Stimulated activated CD8-positive, alpha-beta memory T cell treated with anti-CD3 and anti-CD28 coated beads, Interleukin-15, amount 100 ng/mL, for 24 hours (primary cell): ENCODE measurements at regions not wholly inside any gene's neighbourhood (a gene's known extent, or its start where the extent isn't known, plus 50 kb on each side); places are given as distances from the start of the nearest gene placed in this dataset.
"Not testable (repeated sequence)": the region's sequence is repeated elsewhere in the genome, so short reads cannot be mapped to it uniquely, and the experiment has no call there.

ENCODE experiments used
- DNase-seq: peaks from one replicate; pipeline ENCODE4 v3.0.0-alpha.2; 2020; ENCODE audit warnings: low read depth

DNA sequence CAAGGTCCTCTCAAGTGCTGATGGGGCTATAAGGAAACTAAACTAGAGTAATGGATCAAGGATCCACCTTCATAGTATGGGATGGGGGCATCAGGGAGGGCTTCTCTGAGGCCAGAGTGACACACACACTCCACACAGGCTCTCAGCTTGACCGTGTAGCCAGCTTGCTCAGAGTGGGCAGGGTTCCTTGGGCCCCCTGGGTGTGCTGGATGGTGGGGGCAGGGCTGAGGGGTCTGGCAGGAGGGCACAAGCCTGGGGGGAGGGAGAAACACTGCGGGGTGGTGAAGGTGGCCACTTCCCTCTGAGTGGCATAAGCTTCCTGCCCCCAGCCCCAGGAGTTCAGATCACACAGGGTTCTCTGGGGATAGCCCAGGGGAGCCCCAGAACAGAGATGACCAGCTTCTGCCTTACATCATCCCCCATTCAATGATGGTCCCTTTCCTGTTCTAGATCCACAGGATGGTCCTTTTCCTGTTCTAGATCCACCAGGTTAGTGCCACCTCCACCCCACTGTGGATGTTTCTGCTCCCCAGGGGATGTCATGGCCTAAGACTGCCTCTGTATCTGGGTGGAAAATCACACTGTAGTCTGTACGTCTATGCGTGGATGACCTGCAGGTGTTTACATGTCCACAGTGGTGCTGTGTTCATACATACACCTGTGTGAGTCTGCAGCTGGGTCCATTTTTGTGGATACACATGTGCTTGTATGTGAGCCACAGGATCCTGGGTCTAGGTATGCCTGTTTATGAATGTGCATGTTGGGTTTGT is 525.0 kb downstream of the PTPRU start:
- no peak for DNase-seq

DNA sequence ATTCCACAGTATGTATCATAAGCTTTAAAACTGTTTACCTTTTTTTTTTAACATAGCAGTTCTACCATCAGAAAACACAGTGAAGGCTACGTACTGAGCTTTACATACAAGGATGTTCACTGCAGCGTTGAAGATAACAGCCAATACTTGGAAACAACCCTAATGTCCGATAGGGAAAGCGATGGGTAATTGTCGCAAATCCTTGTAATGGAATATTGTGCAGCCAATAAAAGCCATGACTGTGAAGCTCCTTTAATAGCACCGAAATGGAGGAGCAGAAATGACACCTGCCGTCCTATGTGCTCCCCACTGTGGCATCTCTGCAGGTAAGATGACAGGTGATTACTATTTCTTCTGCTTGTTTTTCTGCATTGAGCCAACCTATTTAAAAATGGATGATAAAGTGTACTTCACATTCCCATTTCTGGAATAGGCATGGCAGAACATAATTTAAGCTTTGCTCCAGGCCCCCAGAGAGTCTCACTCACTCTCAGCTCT is 523.8 kb downstream of the PTPRU start:
- no peak for DNase-seq

DNA sequence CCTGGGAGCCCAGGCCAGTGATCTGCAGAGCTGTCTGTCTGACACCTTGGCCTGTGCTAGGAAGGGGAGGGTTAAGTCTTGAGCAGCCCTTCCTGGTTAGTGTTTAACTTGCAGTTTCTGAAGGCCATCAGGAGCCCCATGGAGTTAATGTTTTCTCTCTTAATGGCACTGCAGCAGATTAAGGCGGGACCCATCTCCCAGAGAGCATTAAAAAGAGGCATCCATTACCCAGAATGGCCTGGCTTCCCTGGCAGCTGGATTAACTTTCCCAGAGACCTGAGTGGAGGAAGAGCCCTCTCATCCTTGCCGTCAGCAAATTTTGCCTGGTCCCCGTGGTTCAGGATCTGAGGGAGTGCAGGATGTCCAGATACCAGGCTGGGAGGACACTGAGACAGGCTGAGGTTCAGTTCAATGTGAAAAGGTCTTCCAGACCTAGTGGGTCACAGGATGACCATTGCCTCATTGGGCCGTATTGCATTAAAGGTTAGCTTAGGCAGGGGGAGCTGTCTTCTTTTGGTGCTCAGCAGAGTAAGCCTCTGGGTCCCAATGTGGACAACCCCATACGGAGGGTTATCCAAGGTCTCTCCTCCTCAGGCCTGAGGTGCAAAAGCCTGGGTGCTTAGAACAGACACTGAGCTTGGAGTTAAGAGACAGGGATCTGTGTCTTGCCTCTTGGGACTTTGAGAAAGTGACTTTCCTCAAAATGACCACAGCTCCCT is 522.6 kb downstream of the PTPRU start:
- no peak for DNase-seq

GRCh38 chr1:29757866-29758780 is 521.8 kb downstream of the PTPRU start:
- DNase-seq = no peak

GRCh38 chr1:29756901-29757725 is 520.8 kb downstream of the PTPRU start:
- no peak for DNase-seq

DNA sequence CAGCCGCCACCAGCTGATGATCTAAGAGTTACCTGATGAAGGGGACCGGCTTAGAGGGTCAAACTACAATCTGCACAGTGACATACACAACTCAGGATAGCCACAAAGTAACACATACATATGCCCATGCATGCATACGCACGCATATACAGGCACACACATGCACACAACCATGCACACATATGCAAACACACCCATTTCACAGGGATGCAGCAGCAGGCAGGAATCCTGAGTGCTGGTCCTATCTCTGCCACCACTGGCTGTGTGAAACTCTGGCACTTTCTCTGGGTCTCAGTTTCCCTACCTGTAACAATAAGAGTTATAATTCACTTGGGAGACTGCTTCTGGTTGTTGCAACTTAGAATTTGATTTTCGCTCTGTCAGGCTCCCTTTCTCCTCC is 520.2 kb downstream of the PTPRU start:
- no peak for DNase-seq

DNA sequence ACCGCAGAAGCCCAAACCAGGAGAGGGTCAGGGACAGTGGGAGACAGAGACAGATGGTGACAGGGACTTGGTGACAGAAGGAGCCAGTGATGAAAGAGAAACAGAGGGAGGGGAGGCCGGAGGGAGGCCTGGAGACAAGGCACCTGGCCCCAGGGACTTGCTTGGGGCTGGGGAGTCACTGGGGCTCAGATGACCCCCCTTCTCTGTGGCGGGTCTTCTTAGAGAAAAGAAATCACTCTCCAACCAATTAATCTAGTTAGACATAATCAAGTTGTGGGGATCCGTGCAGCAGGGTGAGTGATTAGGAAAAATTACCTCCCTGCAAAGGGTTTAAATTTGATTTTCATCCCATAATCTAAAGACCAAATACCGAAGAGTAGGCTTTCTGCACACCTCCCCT is 519.8 kb downstream of the PTPRU start:
- no peak for DNase-seq

- not testable (repeated sequence) for DNase-seq
Observed at GRCh38 chr1:29755412-29756015, 519.2 kb downstream of the PTPRU start.

- no peak for DNase-seq
Observed at GRCh38 chr1:29754573-29755375, 518.5 kb downstream of the PTPRU start.

DNA sequence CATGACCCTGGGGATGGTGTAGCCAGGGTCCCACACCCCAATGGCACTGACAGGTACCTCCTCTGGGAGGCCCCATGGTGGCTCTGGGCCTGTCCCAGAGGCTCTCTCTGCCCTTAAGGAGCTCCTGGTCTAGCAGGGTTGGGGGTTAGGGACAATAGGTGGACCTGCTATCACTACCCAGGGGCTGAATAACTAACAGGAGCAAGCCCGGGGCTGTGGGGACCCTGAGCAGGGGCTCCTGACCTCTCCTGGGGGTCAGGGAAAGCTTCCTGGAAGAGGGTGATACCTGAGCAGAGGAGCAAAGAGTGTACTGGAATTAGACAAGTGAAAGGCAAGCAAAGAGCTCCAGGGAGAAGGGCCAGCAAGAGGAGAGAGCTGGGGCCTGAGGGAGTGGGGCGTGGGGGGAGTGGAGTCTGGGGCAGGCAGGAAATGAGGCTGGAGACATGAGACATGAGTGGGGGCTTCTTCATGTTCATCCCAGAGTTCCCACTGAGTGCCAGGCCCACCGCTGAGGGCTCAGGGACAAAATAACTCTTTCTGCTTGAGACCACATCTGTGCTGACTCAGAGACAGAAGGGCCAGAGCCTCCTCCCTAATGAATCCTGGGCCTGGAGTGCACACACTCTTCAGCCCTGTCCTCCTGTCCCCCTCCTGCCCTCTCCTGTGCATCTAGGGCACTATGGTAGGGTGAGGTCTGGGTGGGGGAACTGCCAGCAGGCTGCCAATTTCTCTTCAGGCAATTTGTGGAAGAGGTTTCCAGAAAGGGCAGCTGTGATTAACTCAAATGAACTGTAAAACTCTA is 517.6 kb downstream of the PTPRU start:
- no peak for DNase-seq

- DNase-seq = no peak
Observed at GRCh38 chr1:29753244-29753643, 516.9 kb downstream of the PTPRU start.

DNA sequence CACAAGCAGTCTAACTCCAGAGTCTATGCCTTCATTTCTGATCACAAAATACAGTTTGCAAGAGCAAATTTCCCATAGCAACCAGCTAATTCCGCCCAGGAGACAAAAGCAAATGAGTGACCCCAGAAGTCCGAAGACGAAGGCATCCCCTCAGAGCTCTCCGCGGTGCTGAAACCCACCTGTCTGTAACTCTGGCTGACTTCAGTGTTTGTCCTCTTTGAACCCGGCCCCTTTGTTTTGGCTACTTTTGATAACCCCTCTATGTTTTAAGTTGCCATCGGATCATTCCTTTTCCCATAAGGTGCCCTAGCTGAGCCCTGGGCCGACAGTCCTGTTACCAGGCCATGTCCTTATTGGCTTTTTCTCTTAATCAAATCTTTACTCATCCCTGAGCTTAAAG is 515.8 kb downstream of the PTPRU start:
- DNase-seq = no peak

DNA sequence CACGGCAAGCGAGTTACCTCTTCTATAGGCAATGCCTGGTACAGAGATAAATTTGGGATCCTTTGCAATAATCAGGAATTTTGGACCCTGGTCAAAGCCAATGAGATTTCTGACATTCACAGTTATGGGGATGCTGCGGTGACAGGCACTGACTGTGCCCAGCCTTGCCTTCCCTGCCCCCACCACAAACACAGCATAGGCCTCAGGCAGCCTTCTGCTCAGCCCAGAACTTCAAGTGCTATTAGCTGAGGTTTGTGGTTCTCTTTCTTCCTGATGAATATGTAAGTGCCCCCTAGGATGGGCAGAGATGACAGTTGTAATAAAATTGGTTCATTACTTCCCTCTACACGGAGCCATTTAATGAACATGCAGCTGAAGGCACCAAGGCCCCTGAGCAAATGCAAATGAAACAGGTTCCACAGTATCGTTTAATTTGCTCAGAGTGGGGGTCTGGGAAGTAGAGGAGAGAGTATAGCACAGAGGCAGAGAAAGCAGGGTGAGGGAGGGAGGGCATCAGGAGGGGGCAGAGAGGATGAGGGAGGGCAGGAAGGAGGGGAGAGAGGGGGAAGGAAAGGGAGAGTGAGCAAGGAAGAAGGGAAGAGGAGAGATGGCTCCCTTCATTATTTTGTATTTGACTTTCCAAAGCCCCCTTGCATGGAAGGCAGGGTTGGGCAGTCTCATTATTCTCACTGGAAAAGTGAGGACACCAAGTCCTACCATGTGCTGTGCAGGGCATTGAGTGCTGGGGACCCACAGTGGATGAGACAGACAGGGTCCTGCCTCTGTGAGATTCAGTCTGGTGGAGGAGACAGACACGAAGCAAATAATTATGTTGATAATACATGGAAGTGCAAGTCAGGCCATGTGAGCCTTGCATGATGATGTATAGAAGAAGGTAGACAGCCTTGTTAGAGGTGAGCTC is 513.0 kb downstream of the PTPRU start:
- DNase-seq = no peak

GRCh38 chr1:29747196-29747595 is 510.9 kb downstream of the PTPRU start:
- no peak for DNase-seq

DNA sequence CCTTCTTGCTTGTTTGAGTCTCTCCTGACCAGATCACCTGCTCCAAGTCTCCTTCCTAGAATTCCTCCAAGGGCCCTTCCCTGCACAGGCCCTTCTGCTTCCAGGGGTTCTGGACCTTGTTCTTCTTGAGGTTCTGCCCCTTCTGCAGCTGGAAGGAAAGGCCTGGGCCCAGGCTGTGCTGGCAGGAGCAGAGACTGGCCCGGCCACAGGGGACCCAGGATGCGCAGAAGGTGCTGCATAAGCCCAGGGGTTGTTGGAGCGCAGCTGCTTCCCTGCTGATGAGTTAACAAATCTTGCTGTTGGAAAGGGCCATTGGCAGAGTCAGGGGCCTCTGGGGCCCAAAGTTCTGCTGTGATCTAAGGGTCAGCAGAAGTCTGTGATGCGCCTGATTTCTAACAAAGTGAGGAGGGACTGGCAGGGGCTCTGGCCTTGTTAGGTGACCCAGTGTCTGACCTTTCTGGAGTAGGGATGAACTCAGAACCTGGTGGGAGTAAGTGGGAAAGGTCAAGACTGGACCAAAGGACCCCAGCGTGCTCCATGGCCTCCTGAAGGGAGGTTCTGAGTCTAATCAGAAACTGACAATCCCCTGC is 509.8 kb downstream of the PTPRU start:
- DNase-seq = no peak

GRCh38 chr1:29744684-29745490 is 508.6 kb downstream of the PTPRU start:
- no peak for DNase-seq

DNA sequence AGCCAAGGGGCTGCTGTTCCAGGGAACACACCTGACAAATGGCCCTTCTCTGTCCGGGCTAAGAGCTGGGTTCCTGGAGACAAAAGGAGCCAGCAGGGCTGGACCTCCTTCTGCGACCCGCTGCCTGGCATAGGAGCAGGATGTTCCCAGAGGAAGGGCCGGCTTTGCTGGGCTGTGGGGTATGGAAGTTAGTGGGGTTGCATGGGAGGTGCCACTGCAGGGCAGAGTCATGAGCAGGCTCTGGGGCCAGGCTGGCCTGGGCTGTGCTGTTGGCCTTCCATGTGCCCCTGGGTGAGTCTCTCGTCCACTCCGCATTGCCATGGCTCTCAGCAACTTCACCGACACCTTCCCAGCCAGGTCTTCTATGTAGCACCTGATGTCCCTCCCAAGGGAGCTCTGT is 507.6 kb downstream of the PTPRU start:
- no peak for DNase-seq
